Muscle of arm (tissue), 1 donor: ENCODE measurements at regions not wholly inside any gene's neighbourhood (a gene's known extent, or its start where the extent isn't known, plus 50 kb on each side); places are given as distances from the start of the nearest gene placed in this dataset.
A peak's percentile ranks its signal among the peaks of the same experiment; 100 is the strongest.

Experiments
- DNase-seq: peaks from one replicate; pipeline ENCODE4 v3.0.0-alpha.2; 2013

GRCh38 chrX:20477219-20477618 is 210.5 kb upstream of the RPS6KA3 start:
- no peak for DNase-seq

- DNase-seq = no peak
These were observed 206.0 kb upstream of the RPS6KA3 start for GRCh38 chrX:20472620-20473258.

GRCh38 chrX:20472148-20472547 is 205.4 kb upstream of the RPS6KA3 start:
- DNase-seq = no peak

- DNase-seq = no peak
These were observed 204.8 kb upstream of the RPS6KA3 start for GRCh38 chrX:20471483-20471882.

- no peak for DNase-seq
These were observed 196.8 kb upstream of the RPS6KA3 start for GRCh38 chrX:20463296-20464075.

GRCh38 chrX:20461576-20461975 is 194.9 kb upstream of the RPS6KA3 start:
- no peak for DNase-seq

- DNase-seq = no peak
These were observed 194.3 kb upstream of the RPS6KA3 start for GRCh38 chrX:20461002-20461401.

- no peak for DNase-seq
These were observed 193.0 kb upstream of the RPS6KA3 start for GRCh38 chrX:20459410-20460350.

- DNase-seq = no peak
These were observed 190.3 kb upstream of the RPS6KA3 start for GRCh38 chrX:20456971-20457370.

GRCh38 chrX:20455001-20455400 is 188.3 kb upstream of the RPS6KA3 start:
- DNase-seq = no peak

- DNase-seq = no peak
These were observed 187.4 kb upstream of the RPS6KA3 start for GRCh38 chrX:20454117-20454516.

GRCh38 chrX:20452487-20452886 is 185.8 kb upstream of the RPS6KA3 start:
- no peak for DNase-seq

- DNase-seq = no peak
These were observed 185.2 kb upstream of the RPS6KA3 start for GRCh38 chrX:20451929-20452328.

- no peak for DNase-seq
These were observed 178.4 kb upstream of the RPS6KA3 start for GRCh38 chrX:20445109-20445508.

- DNase-seq = peak; percentile 54
These were observed 175.9 kb upstream of the RPS6KA3 start for GRCh38 chrX:20442597-20442996.

GRCh38 chrX:20441123-20441522 is 174.4 kb upstream of the RPS6KA3 start:
- DNase-seq = no peak

GRCh38 chrX:20438871-20439526 is 172.3 kb upstream of the RPS6KA3 start:
- no peak for DNase-seq

GRCh38 chrX:20437683-20438082 is 171.0 kb upstream of the RPS6KA3 start:
- DNase-seq = no peak

- DNase-seq = no peak
These were observed 169.2 kb upstream of the RPS6KA3 start for GRCh38 chrX:20435913-20436312.

- peak; percentile 75 for DNase-seq
These were observed 168.3 kb upstream of the RPS6KA3 start for GRCh38 chrX:20434986-20435385.

- no peak for DNase-seq
These were observed 166.7 kb upstream of the RPS6KA3 start for GRCh38 chrX:20433388-20433775.
